Erythroblast (primary cell): ENCODE measurements at regions not wholly inside any gene's neighbourhood (a gene's known extent, or its start where the extent isn't known, plus 50 kb on each side); places are given as distances from the start of the nearest gene placed in this dataset.

Experiments used
- GATA1 ChIP-seq: IDR thresholded peaks from 2 replicates; pipeline ENCODE4 v1.6.1; 2011; ENCODE audit warnings: low read depth, mild to moderate bottlenecking, control low read depth, low read length, moderate library complexity
- POLR2A ChIP-seq: IDR thresholded peaks from 2 replicates; pipeline ENCODE4 v1.6.1; 2011; ENCODE audit warnings: mild to moderate bottlenecking, low read length

GRCh38 chr1:98008373-98008772 is 87.5 kb upstream of the DPYD start:
- TF ChIP-seq POLR2A (no peak), GATA1 (no peak)
